HepG2 (cell line): ENCODE measurements at regions not wholly inside any gene's neighbourhood (a gene's known extent, or its start where the extent isn't known, plus 50 kb on each side); places are given as distances from the start of the nearest gene placed in this dataset.
"Not testable (repeated sequence)": the region's sequence is repeated elsewhere in the genome, so short reads cannot be mapped to it uniquely, and the experiment has no call there.

Experiments
- ATAC-seq: fragments of 200-7000 bp; cut with Tn5 transposase; 3 replicates; pipeline ENCODE4 v1.9.1; 2020; ENCODE audit warnings: mild to moderate bottlenecking, moderate library complexity
- BruUV-seq: library from RNA; stranded (reverse); fragments of 400-500 nt; replicated peaks from 2 replicates; lab custom pipeline; 2021; lab: Mats Ljungman, UMichigan
- CTCF ChIA-PET: fragments of 300-600 bp; formaldehyde crosslinking; extraction: SDS; loops from one replicate; lab custom pipeline; 2021; ENCODE audit warnings: low total read pairs, inconsistent platforms, low intra/inter-chr PET ratio; lab: Yijun Ruan, JAX
- POLR2A ChIA-PET: fragments of 350-600 bp; sonication (Branson Sonifier 250); formaldehyde crosslinking; loops from one replicate; lab custom pipeline; 2020; ENCODE audit warnings: antibody characterized with exemption, inconsistent platforms; lab: Yijun Ruan, JAX
- DNase-seq: peaks from one replicate; pipeline ENCODE4 v3.0.0-alpha.2; 2015; ENCODE audit warnings: low spot score
- FAIRE-seq: peaks from 3 replicates; lab custom pipeline; 2011; peaks lifted over from hg19 to GRCh38; lab: Jason Lieb, UNC
- H2AFZ ChIP-seq: one replicate; pipeline ENCODE4 v1.6.1; 2011; ENCODE audit warnings: low read length, inconsistent platforms
- H3K27ac ChIP-seq: fragments of 300-600 bp; 3 replicates; pipeline ENCODE4 v1.8.0; 2011; ENCODE audit warnings: mixed run types, mild to moderate bottlenecking, mixed read lengths, low read length, inconsistent platforms; ENCODE audit not compliant: insufficient read depth; ENCODE audit errors: extremely low read length
- H3K27me3 ChIP-seq, 2 experiments: fragments of 200-600 bp in 1 of 2; 2 replicates in 1 of 2; 3 replicates in 1 of 2; pipeline versions ENCODE4 v1.6.0 to v1.8.0; 2011; ENCODE audit warnings: low read length in 2 of 2, mild to moderate bottlenecking in 2 of 2, moderate library complexity in 2 of 2, inconsistent platforms in 1 of 2; ENCODE audit not compliant: insufficient read depth in 2 of 2, control insufficient read depth in 1 of 2
- H3K36me3 ChIP-seq, 2 experiments: fragments of 200-600 bp in 1 of 2; replicated peaks in 1 of 2; 2 replicates in 1 of 2; 3 replicates in 1 of 2; pipeline versions ENCODE4 v1.5.1 to v1.8.0; 2011; ENCODE audit warnings: low read length in 2 of 2, inconsistent platforms in 1 of 2; ENCODE audit not compliant: insufficient read depth in 2 of 2, control insufficient read depth in 1 of 2
- H3K4me1 ChIP-seq: 2 replicates; pipeline ENCODE4 v1.5.1; 2012; ENCODE audit warnings: low read length, inconsistent platforms; ENCODE audit not compliant: insufficient read depth
- H3K4me2 ChIP-seq: 2 replicates; pipeline ENCODE4 v1.6.0; 2011; ENCODE audit warnings: low read depth, low read length, inconsistent platforms
- H3K4me3 ChIP-seq, 3 experiments: fragments of 200-600 bp in 1 of 3; sonication (generic), shearing (Covaris generic) in 1 of 3; replicated peaks in 1 of 3; 2 replicates each; pipeline ENCODE4 v1.5.1; 2011 to 2016; ENCODE audit warnings: low read length in 3 of 3, inconsistent platforms in 2 of 3, low read depth in 2 of 3, mild to moderate bottlenecking in 2 of 3, control low read depth in 1 of 3, mixed read lengths in 1 of 3; ENCODE audit not compliant: insufficient read depth in 1 of 3
- H3K79me2 ChIP-seq: one replicate; pipeline ENCODE4 v1.6.1; 2011; ENCODE audit warnings: low read length, inconsistent platforms; ENCODE audit not compliant: insufficient read depth
- H3K9ac ChIP-seq: 2 replicates; pipeline ENCODE4 v1.6.0; 2011; ENCODE audit warnings: mild to moderate bottlenecking, low read depth, low read length, inconsistent platforms; ENCODE audit not compliant: insufficient read depth
- H3K9me3 ChIP-seq: 2 replicates; pipeline ENCODE4 v1.5.1; 2012; ENCODE audit warnings: mild to moderate bottlenecking, low read length
- H4K20me1 ChIP-seq: 2 replicates; pipeline ENCODE4 v1.6.0; 2011; ENCODE audit warnings: inconsistent platforms, mild to moderate bottlenecking, low read length, moderate library complexity; ENCODE audit not compliant: insufficient read depth
- ATM ChIP-seq: fragments of 450-650 bp; IDR thresholded peaks from 2 replicates; pipeline ENCODE4 v1.7.1; 2017; ENCODE audit warnings: mild to moderate bottlenecking, borderline replicate concordance
- DR1 ChIP-seq: sonication (generic); formaldehyde crosslinking; IDR thresholded peaks from 2 replicates; pipeline ENCODE4 v1.8.0; 2021; ENCODE audit warnings: mild to moderate bottlenecking, missing genetic modification reagents, inconsistent platforms
- GTF2F1 ChIP-seq: fragments of 150-350 bp; IDR thresholded peaks from 2 replicates; pipeline ENCODE4 v1.6.1; 2014; ENCODE audit warnings: low read length
- HNRNPL ChIP-seq: fragments of 200-400 bp; formaldehyde crosslinking; IDR thresholded peaks from 2 replicates; pipeline ENCODE4 v1.6.1; 2017; ENCODE audit warnings: mild to moderate bottlenecking, low read depth, low read length
- PAWR ChIP-seq: sonication (generic); formaldehyde crosslinking; IDR thresholded peaks from 2 replicates; pipeline ENCODE4 v1.4.0; 2020; ENCODE audit warnings: missing genetic modification reagents, mild to moderate bottlenecking, borderline replicate concordance
- PLRG1 ChIP-seq: fragments of 450-650 bp; conservative IDR thresholded peaks from 2 replicates; pipeline ENCODE4 v1.6.1; 2016
- RELA ChIP-seq: sonication (generic); formaldehyde crosslinking; IDR thresholded peaks from 2 replicates; pipeline ENCODE4 v1.4.0; 2020; ENCODE audit warnings: missing genetic modification reagents
- STAG1 ChIP-seq: sonication (generic); formaldehyde crosslinking; IDR thresholded peaks from 2 replicates; pipeline ENCODE4 v1.4.0; 2020; ENCODE audit warnings: missing genetic modification reagents
- ZC3H13 ChIP-seq: sonication (generic); formaldehyde crosslinking; IDR thresholded peaks from 2 replicates; pipeline ENCODE4 v1.8.1; 2023; ENCODE audit warnings: mild to moderate bottlenecking, missing genetic modification reagents, moderate library complexity
- ZNF563 ChIP-seq: sonication (generic); formaldehyde crosslinking; IDR thresholded peaks from 2 replicates; pipeline ENCODE4 v1.8.0; 2022; ENCODE audit warnings: mild to moderate bottlenecking, moderate library complexity, missing genetic modification reagents
- WGBS: methylation state at CpG from one replicate; pipeline ENCODE4 v1.1.6; 2017; ENCODE audit warnings: low lambda C conversion rate; 5-methylcytosine and 5-hydroxymethylcytosine counted together
- in situ Hi-C: cut with HindIII; loops from 2 replicates; pipeline ENCODE4 v1.10.0; 2017; ENCODE audit warnings: low pct_unique_long_range_greater_than_20kb; ENCODE audit not compliant: extremely low pct_ligation_motif_present
- intact Hi-C: fragments of 100-400 bp; cut with micrococcal nuclease; formaldehyde crosslinking; loops from one replicate; pipeline ENCODE4 v1.10.0; 2022; ENCODE audit not compliant: unreplicated experiment
- TF ChIP-seq, protein P1 (sequence below): sonication (generic); formaldehyde crosslinking; IDR thresholded peaks from 2 replicates; pipeline ENCODE4 v1.4.0; 2020; ENCODE audit warnings: mild to moderate bottlenecking, missing genetic modification reagents
- TF ChIP-seq, protein P2 (sequence below): sonication (generic); formaldehyde crosslinking; IDR thresholded peaks from 2 replicates; pipeline ENCODE4 v1.4.0; 2020; ENCODE audit warnings: missing genetic modification reagents
- TF ChIP-seq, protein P3 (sequence below): sonication (generic); formaldehyde crosslinking; IDR thresholded peaks from 2 replicates; pipeline ENCODE4 v1.5.0; 2020; ENCODE audit warnings: missing genetic modification reagents

DNA sequence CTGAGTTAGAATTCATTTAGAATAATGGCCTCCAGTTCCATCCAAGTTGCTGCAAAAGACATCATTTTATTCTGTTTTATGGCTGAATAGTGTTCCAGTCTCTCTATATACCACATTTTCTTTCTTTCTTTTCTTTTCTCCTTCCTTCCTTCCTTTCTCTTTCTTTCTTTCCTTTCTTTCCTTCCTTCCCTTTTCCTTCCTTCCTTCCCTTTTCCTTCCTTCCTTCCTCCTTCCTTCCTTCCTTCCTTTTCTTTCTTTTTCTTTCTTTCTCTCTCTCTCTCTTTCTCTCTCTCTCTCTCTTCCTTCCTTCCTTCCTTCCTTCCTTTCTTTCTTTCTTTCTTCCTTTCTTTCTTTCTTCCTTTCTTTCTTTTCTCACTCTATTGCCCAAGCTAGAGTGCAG is 330.2 kb downstream of the TSN start:
- H3K9ac ChIP-seq, H3K27me3 ChIP-seq, H3K27ac ChIP-seq, H3K4me3 ChIP-seq, H3K4me1 ChIP-seq, DNase-seq, in situ Hi-C loops, H2AFZ ChIP-seq, H3K79me2 ChIP-seq, intact Hi-C loops, H4K20me1 ChIP-seq, CTCF ChIA-PET, POLR2A ChIA-PET, BruUV-seq, FAIRE-seq, H3K4me2 ChIP-seq, H3K36me3 ChIP-seq, H3K9me3 ChIP-seq, ATAC-seq: not testable (repeated sequence)
- 0 out of 2 replicates have a peak, but pooled peaks have one; percentile 25 for TF ChIP-seq ATM
- TF ChIP-seq PLRG1 = 0 out of 2 replicates have a peak, but pooled peaks have one; percentile 47
- TF ChIP-seq, protein P1, sequence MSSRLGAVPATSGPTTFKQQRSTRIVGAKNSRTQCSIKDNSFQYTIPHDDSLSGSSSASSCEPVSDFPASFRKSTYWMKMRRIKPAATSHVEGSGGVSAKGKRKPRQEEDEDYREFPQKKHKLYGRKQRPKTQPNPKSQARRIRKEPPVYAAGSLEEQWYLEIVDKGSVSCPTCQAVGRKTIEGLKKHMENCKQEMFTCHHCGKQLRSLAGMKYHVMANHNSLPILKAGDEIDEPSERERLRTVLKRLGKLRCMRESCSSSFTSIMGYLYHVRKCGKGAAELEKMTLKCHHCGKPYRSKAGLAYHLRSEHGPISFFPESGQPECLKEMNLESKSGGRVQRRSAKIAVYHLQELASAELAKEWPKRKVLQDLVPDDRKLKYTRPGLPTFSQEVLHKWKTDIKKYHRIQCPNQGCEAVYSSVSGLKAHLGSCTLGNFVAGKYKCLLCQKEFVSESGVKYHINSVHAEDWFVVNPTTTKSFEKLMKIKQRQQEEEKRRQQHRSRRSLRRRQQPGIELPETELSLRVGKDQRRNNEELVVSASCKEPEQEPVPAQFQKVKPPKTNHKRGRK = 0 out of 2 replicates have a peak, but pooled peaks have one; percentile 41

DNA sequence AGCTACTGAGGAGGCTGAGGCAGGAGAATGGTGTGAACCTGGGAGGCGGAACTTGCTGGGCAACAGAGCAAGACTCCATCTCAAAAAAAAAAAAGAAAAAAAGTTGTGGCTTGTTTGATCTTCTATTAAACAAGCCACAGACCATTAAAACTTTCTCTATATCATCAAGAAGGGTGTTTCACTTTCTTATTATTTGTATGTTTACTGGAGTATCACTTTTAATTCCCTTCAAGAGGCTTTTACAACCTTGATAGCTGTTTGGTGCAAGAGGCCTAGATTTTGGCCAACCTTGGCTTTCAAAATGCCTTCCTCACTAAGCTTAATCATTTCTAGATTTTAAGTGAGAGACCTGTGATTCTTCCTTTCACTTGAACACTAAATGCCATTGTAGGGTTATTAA is 339.1 kb downstream of the TSN start:
- no peak overlapping the region for H2AFZ ChIP-seq
- no peaks in the 10 kb centered on the region for H3K36me3 ChIP-seq
- WGBS = 92% methylated on average over 1 of the region's 1 CpG
- no peak for ATAC-seq
- H3K9me3 ChIP-seq = no peaks in the 10 kb centered on the region
- POLR2A ChIA-PET = no interaction called here
- no peak for FAIRE-seq
- H3K27ac ChIP-seq = no peak overlapping the region
- BruUV-seq = no TSS peak
- H3K79me2 ChIP-seq = no peaks in the 10 kb centered on the region
- H3K4me3 ChIP-seq = no peak overlapping the region
- intact Hi-C loops = no loop called here
- no peaks in the 10 kb centered on the region; a peak in 1 of 5 replicates for H3K27me3 ChIP-seq
- DNase-seq = no peak
- no peak overlapping the region for H3K9ac ChIP-seq
- in situ Hi-C loops = no loop called here
- H4K20me1 ChIP-seq = no peaks in the 10 kb centered on the region
- H3K4me2 ChIP-seq = no peak overlapping the region
- no peaks in the 10 kb centered on the region for H3K4me1 ChIP-seq
- CTCF ChIA-PET = no interaction called here
- no peak for TF ChIP-seq GTF2F1
- TF ChIP-seq RELA (CRISPR knock-in tag) = no peak
- no peak for TF ChIP-seq PAWR (CRISPR knock-in tag)
- no peak for TF ChIP-seq HNRNPL
- TF ChIP-seq, protein P2, sequence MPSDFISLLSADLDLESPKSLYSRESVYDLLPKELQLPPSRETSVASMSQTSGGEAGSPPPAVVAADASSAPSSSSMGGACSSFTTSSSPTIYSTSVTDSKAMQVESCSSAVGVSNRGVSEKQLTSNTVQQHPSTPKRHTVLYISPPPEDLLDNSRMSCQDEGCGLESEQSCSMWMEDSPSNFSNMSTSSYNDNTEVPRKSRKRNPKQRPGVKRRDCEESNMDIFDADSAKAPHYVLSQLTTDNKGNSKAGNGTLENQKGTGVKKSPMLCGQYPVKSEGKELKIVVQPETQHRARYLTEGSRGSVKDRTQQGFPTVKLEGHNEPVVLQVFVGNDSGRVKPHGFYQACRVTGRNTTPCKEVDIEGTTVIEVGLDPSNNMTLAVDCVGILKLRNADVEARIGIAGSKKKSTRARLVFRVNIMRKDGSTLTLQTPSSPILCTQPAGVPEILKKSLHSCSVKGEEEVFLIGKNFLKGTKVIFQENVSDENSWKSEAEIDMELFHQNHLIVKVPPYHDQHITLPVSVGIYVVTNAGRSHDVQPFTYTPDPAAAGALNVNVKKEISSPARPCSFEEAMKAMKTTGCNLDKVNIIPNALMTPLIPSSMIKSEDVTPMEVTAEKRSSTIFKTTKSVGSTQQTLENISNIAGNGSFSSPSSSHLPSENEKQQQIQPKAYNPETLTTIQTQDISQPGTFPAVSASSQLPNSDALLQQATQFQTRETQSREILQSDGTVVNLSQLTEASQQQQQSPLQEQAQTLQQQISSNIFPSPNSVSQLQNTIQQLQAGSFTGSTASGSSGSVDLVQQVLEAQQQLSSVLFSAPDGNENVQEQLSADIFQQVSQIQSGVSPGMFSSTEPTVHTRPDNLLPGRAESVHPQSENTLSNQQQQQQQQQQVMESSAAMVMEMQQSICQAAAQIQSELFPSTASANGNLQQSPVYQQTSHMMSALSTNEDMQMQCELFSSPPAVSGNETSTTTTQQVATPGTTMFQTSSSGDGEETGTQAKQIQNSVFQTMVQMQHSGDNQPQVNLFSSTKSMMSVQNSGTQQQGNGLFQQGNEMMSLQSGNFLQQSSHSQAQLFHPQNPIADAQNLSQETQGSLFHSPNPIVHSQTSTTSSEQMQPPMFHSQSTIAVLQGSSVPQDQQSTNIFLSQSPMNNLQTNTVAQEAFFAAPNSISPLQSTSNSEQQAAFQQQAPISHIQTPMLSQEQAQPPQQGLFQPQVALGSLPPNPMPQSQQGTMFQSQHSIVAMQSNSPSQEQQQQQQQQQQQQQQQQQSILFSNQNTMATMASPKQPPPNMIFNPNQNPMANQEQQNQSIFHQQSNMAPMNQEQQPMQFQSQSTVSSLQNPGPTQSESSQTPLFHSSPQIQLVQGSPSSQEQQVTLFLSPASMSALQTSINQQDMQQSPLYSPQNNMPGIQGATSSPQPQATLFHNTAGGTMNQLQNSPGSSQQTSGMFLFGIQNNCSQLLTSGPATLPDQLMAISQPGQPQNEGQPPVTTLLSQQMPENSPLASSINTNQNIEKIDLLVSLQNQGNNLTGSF (CRISPR knock-in tag) = no peak
- no peak for TF ChIP-seq ZC3H13 (CRISPR knock-in tag)
- TF ChIP-seq DR1 (CRISPR knock-in tag) = no peak
- no peak for TF ChIP-seq ZNF563 (CRISPR knock-in tag)
- TF ChIP-seq STAG1 (CRISPR knock-in tag) = no peak
- TF ChIP-seq, protein P3, sequence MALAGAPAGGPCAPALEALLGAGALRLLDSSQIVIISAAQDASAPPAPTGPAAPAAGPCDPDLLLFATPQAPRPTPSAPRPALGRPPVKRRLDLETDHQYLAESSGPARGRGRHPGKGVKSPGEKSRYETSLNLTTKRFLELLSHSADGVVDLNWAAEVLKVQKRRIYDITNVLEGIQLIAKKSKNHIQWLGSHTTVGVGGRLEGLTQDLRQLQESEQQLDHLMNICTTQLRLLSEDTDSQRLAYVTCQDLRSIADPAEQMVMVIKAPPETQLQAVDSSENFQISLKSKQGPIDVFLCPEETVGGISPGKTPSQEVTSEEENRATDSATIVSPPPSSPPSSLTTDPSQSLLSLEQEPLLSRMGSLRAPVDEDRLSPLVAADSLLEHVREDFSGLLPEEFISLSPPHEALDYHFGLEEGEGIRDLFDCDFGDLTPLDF (CRISPR knock-in tag) = no peak
